Transverse colon (tissue), 4 donors: ENCODE measurements at regions not wholly inside any gene's neighbourhood (a gene's known extent, or its start where the extent isn't known, plus 50 kb on each side); places are given as distances from the start of the nearest gene placed in this dataset.

Experiments used
- DNase-seq: peaks from one replicate; pipeline ENCODE4 v3.0.0-alpha.2; 2019
- H3K27ac ChIP-seq, 4 donors: fragments of 200-600 bp; sonication (generic); 2 replicates each; pipeline ENCODE4 v1.5.1; 2016 to 2018; ENCODE audit warnings: inconsistent platforms in 4 of 4
- H3K27me3 ChIP-seq: fragments of 200-600 bp; sonication (generic); 2 replicates; pipeline ENCODE4 v1.5.1; 2017; ENCODE audit warnings: inconsistent platforms
- H3K36me3 ChIP-seq, 4 donors: fragments of 200-600 bp; sonication (generic); 2 replicates each; pipeline ENCODE4 v1.5.1; 2017 to 2019; ENCODE audit warnings: inconsistent platforms in 4 of 4
- H3K4me1 ChIP-seq, 4 donors: fragments of 200-600 bp; sonication (generic); 2 replicates each; pipeline ENCODE4 v1.5.1; 2017 to 2020; ENCODE audit warnings: inconsistent platforms in 4 of 4
- H3K4me3 ChIP-seq, 4 donors: fragments of 200-600 bp; sonication (generic); 1 replicate in 1 of 4; 2 replicates in 3 of 4; pipeline versions ENCODE4 v1.5.1 to v1.6.1; 2017 to 2019; ENCODE audit warnings: inconsistent platforms in 4 of 4
- H3K9me3 ChIP-seq, 2 donors: fragments of 200-600 bp; sonication (generic); 2 replicates each; pipeline ENCODE4 v1.5.1; 2017 to 2019; ENCODE audit warnings: inconsistent platforms in 2 of 2
- EP300 ChIP-seq: sonication (generic); formaldehyde crosslinking; IDR thresholded peaks from one replicate; pipeline ENCODE4 v1.6.1; 2017; ENCODE audit warnings: antibody characterized with exemption, low read depth
- POLR2A ChIP-seq: fragments of 450-650 bp; IDR thresholded peaks from one replicate; pipeline ENCODE4 v1.6.1; 2016; ENCODE audit warnings: antibody characterized with exemption, mild to moderate bottlenecking, moderate library complexity
- POLR2AphosphoS5 ChIP-seq, 3 donors: sonication (generic); formaldehyde crosslinking; IDR thresholded peaks; one replicate each; pipeline ENCODE4 v1.6.1; 2016; ENCODE audit warnings: antibody characterized with exemption in 3 of 3
- WGBS, 2 donors: methylation state at CpG; one replicate each; pipeline ENCODE4 v1.1.5; 2018; ENCODE audit warnings: low coverage in 1 of 2; 5-methylcytosine and 5-hydroxymethylcytosine counted together
- in situ Hi-C, 4 donors: fragments of 200-750 bp; cut with MboI; loops; one replicate each; pipeline versions ENCODE4 v1.15.0 to v1.15.1; 2017; ENCODE audit warnings: low sequenced_read_pairs in 3 of 4, low pct_ligation_motif_present in 1 of 4, low pct_unique_long_range_greater_than_20kb in 1 of 4
- intact Hi-C: fragments of 100-400 bp; cut with DNase I; formaldehyde crosslinking; loops from one replicate; pipeline ENCODE4 v1.15.1; 2023; ENCODE audit warnings: low total_unique reads
- TF ChIP-seq, protein P1 (sequence below), 5 experiments: fragments of 200-600 bp in 3 of 5; fragments of 450-650 bp in 2 of 5; sonication (generic) in 3 of 5; IDR thresholded peaks; 1 replicate in 2 of 5; 2 replicates in 3 of 5; pipeline ENCODE4 v1.5.1; 2016 to 2017; ENCODE audit warnings: antibody characterized with exemption in 5 of 5, inconsistent platforms in 3 of 5, mild to moderate bottlenecking in 2 of 5, moderate library complexity in 1 of 5

DNA sequence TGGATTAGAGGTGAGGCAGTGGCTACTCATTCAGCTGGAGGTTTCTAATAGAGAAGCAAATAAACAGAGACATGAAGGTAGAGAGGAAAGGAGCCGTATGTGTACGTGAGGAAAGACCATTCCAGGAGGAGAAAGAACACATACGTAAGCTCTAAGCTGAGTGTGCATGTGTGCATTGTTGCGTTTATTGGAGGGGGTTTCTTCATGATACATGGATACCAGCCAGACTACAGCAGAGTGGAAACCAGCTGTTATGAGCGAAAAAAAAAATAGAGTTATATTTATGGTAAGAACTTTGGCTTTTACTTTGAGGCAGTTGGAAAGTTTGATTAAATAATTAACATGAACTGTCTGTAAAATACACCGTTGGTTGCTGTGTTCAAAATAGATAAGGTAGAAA, 173.4 kb upstream of the RGS18 start:
- H3K36me3 ChIP-seq: no peaks in the 10 kb centered on the region
- peaks cover 0 to 6% of the 10 kb centered on the region in 2 donors for H3K9me3 ChIP-seq
- intact Hi-C loops (no loop called here), in situ Hi-C loops (no loop called here)
- DNase-seq: no peak
- H3K27me3 ChIP-seq: no peaks in the 10 kb centered on the region
- WGBS, 2 donors: 72 to 75% methylated on average over 6 of the region's 6 CpGs
- H3K4me1 ChIP-seq: no peaks in the 10 kb centered on the region
- no peak overlapping the region for H3K4me3 ChIP-seq
- H3K27ac ChIP-seq: no peak overlapping the region
- no peak for TF ChIP-seq EP300
- no peak for TF ChIP-seq POLR2AphosphoS5 (IDR thresholded peaks at IDR 0.05)
- TF ChIP-seq, protein P1, sequence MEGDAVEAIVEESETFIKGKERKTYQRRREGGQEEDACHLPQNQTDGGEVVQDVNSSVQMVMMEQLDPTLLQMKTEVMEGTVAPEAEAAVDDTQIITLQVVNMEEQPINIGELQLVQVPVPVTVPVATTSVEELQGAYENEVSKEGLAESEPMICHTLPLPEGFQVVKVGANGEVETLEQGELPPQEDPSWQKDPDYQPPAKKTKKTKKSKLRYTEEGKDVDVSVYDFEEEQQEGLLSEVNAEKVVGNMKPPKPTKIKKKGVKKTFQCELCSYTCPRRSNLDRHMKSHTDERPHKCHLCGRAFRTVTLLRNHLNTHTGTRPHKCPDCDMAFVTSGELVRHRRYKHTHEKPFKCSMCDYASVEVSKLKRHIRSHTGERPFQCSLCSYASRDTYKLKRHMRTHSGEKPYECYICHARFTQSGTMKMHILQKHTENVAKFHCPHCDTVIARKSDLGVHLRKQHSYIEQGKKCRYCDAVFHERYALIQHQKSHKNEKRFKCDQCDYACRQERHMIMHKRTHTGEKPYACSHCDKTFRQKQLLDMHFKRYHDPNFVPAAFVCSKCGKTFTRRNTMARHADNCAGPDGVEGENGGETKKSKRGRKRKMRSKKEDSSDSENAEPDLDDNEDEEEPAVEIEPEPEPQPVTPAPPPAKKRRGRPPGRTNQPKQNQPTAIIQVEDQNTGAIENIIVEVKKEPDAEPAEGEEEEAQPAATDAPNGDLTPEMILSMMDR (IDR thresholded peaks at IDR 0.05): no peak
- TF ChIP-seq POLR2A: no peak

DNA sequence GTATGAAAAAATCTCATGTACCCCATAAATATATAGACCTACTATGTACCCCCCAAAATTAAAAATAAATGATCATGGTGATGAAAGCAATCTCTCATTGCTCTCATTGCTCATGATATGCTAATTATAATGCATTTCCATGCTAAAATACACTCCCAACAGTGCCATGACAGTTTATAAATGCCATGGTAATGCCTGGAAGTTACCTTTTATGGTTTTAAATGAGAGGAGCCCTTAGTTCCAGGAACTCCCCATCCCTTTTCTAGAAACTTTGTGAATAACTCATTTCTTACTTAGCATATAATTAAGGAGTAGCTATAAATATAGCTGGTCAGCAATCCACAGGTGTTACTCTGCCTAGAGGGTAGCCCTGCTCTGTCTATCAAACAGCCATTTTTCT, 166.1 kb upstream of the RGS18 start:
- intact Hi-C loops: no loop called here
- TF ChIP-seq POLR2AphosphoS5 (IDR thresholded peaks at IDR 0.05) (no peak), EP300 (no peak), POLR2A (no peak)
- TF ChIP-seq, protein P1 (IDR thresholded peaks at IDR 0.05): no peak
- in situ Hi-C loops: no loop called here
- H3K4me3 ChIP-seq: no peak overlapping the region
- no peaks in the 10 kb centered on the region for H3K36me3 ChIP-seq
- no peaks in the 10 kb centered on the region for H3K4me1 ChIP-seq
- no peaks in the 10 kb centered on the region for H3K9me3 ChIP-seq
- no peak for DNase-seq
- H3K27ac ChIP-seq: no peak overlapping the region
- H3K27me3 ChIP-seq: no peaks in the 10 kb centered on the region

DNA sequence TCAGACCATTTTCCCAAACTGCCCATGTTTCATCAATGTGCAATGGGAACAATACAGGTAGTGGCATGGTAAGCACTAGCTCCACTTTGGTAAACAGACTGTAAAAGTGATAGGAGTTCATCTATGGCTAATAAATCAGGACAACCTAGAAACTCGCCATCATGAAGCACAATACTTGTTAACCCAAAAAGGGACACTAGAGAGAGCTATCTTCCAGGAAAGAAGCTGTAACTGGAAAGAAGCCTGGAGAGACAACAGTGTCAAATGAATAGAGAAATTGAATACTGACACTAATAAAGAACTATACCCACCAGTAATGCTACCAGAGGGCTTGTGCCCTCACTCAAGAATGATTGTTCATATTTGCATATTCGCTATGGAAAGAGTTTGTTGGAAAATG, 164.7 kb upstream of the RGS18 start:
- in situ Hi-C loops: no loop called here
- H3K36me3 ChIP-seq: no peaks in the 10 kb centered on the region
- H3K27ac ChIP-seq: no peak overlapping the region
- intact Hi-C loops: no loop called here
- TF ChIP-seq POLR2A (no peak), EP300 (no peak), POLR2AphosphoS5 (IDR thresholded peaks at IDR 0.05) (no peak)
- TF ChIP-seq, protein P1 (IDR thresholded peaks at IDR 0.05): no peak
- 45 to 100% methylated on average over 1 to 2 of the region's 2 CpGs for WGBS, 2 donors
- H3K4me1 ChIP-seq: no peaks in the 10 kb centered on the region
- no peaks in the 10 kb centered on the region for H3K27me3 ChIP-seq
- no peaks in the 10 kb centered on the region for H3K9me3 ChIP-seq
- no peak for DNase-seq
- no peak overlapping the region for H3K4me3 ChIP-seq

DNA sequence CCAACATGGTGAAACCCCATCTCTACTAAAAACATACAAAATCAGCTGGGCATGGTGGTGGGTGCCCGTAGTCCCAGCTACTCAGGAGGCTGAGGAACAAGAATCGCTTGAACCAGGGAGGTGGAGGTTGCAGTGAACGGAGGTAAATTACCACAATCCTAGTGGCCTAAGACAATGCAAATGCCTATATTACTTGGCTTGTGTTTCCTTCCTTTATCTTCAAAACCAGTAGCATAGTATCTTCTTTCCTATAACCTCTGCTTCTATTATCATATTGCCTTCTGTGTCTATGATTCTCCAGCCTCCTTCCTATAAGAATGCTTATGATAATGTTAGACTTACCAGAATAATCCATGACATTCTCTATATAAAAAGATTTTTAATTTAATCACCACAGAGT, 156.2 kb upstream of the RGS18 start:
- no peak for TF ChIP-seq POLR2A
- TF ChIP-seq EP300: no peak
- TF ChIP-seq POLR2AphosphoS5 (IDR thresholded peaks at IDR 0.05): no peak
- TF ChIP-seq, protein P1 (IDR thresholded peaks at IDR 0.05): no peak
- intact Hi-C loops (no loop called here), in situ Hi-C loops (no loop called here)
- Histone ChIP-seq H3K4me3 (no peak overlapping the region), H3K4me1 (no peaks in the 10 kb centered on the region), H3K9me3 (no peaks in the 10 kb centered on the region), H3K36me3 (no peaks in the 10 kb centered on the region), H3K27ac (no peak overlapping the region), H3K27me3 (no peaks in the 10 kb centered on the region)
- no peak for DNase-seq
- 67 to 84% methylated on average over 1 to 3 of the region's 3 CpGs for WGBS, 2 donors
